ENCODE measurements at regions not wholly inside any gene's neighbourhood (a gene's known extent, or its start where the extent isn't known, plus 50 kb on each side); places are given as distances from the start of the nearest gene placed in this dataset.

DNA sequence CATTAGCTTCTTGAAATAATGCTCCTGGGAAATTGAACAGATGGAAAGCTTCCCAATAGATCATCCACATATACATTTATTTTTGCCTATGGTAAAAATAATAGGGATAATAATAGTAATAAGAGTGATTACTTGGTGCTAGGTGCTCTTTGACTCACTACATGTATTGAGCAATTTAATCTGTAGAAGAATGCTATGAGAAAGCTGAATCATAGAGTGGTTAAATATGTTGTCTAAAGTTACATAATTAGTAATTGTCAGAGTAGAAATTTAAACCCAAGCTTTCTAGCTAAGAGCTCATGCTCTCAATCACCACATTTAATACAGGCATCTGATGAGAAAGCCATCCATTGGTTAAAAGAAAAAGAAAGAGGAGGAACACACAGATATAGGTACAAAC, 590.5 kb upstream of the SLC8A1 start:
- DNase-seq (ENCODE audit: low read depth in 2 of 2): no peak

DNA sequence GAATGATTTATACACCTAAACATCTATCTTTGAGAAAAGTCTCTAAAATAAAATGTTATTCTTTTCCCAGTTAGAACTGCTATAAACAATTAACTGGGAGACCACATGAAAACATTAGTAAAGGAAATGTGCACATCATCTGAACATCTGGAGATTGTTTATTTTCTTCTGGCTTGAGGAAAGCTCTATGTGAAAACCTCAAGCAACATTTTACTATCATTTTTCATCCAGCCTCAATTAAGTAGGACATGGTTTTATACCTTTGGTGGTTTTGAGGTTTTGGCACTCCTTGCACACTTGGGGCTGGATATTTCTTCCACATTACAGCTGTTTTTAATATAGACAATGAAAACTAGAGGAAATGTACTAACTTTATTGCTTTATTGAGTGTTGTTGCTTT, 609.5 kb upstream of the SLC8A1 start:
- no peak for DNase-seq (ENCODE audit: low read depth in 2 of 2)

GRCh38 chr2:41062336-41062735, 610.4 kb upstream of the SLC8A1 start:
- no peak for DNase-seq (ENCODE audit: low read depth in 2 of 2)

DNA sequence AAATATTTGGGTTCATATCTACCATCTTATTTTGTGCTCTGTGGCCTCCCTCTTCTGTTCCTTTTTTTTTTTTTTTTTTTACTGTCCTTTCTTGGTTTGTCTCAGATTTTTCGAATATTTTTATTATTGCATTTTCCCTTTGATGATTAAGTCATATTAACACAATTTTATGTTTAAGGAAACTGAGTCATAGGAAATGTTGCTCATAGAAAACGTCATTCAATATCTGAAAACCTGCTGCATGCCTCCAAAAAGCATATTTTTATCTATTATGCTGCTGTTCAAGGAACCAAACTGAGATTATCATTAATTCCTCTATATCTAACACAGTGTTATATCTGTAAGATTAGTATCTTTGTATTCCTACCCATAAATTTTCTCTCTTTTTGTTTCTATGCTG, 614.3 kb upstream of the SLC8A1 start:
- DNase-seq (ENCODE audit: low read depth in 2 of 2): no peak

DNA sequence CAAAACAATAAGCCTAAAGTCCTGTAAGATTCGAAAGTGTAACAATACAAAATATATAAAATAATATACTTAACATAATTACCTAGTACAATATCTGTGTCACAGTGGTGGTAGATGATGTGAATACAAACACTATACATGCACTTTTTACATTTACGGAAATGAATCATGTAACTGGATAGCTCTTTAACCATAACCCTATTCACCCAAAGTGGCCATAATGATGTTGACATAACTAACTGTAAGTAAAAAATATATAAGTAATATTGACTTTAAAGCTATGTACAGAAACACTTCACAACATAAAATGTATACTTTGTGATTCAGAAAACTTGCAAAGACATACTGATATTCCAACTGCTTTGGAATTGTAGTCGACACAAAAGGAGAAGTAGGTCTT, 616.9 kb upstream of the SLC8A1 start:
- DNase-seq (ENCODE audit: low read depth in 2 of 2): no peak

GRCh38 chr2:41078341-41078740, 626.5 kb upstream of the SLC8A1 start:
- DNase-seq (ENCODE audit: low read depth in 2 of 2): no peak

DNA sequence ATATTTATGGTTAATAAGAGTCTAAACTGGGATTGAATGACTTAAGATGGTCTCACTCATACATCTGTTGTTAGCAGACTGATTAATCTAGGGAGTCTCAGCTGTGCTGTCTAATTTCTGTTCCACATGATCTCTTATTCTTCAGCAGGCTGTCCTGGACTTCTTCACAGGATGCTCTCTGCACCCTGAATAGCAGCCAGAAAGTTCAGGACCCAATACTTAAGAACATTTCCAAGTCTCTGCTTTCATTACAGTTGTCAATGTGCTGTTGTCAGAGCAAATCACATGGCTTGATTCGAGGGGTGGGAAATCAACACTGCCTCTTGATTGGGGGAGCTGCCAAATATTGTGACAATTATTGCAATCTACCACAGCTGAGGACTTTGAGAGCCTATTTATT, 627.1 kb upstream of the SLC8A1 start:
- no peak for DNase-seq (ENCODE audit: low read depth in 2 of 2)

DNA sequence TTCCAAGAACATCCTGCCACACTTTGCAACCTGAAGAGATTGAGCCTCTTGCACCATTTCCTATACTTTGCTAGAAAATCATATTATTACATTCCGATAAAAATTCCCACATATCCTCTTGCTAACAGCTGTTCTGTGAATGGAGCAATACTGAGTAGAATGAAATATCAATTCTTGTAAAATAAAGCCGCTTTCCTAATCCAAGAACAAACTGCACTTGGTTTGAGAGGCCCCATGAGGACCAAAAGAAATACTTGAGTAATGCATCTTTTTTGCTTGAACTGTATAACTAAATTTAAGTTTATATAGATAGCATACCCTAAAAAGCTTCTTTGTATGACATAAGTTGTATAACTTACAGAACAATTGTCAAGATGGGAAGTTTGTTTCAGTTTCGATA, 632.4 kb upstream of the SLC8A1 start:
- DNase-seq (ENCODE audit: low read depth in 2 of 2): no peak

GRCh38 chr2:41087946-41088345, 636.1 kb upstream of the SLC8A1 start:
- no peak for DNase-seq (ENCODE audit: low read depth in 2 of 2)

DNA sequence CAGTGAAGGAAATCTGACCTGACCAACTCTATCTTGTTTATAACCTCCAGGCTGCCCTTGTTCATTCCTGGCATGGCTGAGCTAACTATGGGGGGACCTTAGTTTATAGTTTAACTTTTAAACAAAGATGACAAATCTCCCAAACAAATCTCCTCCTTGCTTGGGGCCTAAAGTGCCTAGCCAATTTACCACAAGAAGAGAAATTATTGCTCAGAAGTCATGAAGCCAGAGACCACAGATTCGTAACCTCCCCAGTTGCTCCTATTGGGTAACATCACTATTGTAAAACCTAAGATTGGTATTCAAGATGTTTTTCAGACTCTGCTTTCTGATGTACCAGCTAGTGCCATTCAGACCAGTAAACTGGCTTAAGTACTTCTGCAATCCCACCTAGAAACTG, 649.4 kb upstream of the SLC8A1 start:
- DNase-seq (ENCODE audit: low read depth in 2 of 2): no peak

GRCh38 chr2:41109744-41110143, 657.9 kb upstream of the SLC8A1 start:
- no peak for DNase-seq (ENCODE audit: low read depth in 2 of 2)

- DNase-seq (ENCODE audit: low read depth in 2 of 2): no peak
Measured at GRCh38 chr2:41111836-41112627, 660.1 kb upstream of the SLC8A1 start.

DNA sequence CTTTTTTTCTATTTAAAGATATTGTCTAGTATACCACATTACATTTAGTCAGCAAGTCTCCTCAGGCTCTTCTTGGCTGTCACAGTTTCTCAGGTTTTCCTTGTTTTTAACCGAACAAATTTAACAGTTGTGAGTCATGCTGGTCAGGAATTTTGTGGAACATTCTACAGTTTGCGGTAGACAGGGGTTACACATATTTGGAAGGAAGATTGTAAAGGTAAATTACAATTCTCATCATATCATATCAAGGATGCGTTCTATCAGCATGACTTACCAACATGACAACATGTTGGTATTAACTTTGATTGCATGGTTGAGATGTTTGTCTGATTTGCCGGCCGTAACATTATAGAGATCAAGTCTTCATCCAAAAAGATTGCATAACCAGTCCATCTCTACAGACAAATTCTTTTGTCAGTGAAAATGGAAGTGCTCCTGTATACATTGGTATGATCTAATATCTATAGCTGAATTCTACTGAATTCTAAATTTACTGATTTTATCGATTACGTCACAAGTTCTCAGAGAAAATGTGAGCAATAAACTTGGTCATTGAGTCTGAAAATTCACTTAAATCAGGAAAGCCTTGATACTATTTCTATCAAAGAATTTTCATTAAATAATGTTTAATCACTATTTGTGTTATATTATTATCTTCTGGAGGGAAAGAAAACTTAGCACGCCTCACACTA, 664.4 kb upstream of the SLC8A1 start:
- no peak for DNase-seq (ENCODE audit: low read depth in 2 of 2)

DNA sequence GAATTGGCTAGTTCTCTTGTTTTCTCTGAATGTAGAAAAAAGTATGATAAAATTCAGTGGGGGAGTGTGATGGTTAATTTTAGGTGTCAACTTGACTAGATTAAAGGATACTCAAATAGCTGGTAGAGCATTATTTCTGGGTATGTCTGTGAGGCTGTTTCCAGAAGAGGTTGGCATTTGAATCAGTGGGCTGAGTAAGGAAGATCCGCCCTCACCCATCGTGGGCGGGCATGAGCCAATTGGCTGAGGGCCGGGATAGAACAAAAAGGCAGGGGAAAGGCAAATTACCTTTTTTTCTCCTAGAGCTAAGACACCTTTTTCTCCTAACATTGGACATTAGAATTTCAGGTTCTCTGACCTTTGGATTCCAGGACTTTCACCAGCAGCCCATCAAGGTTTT, 667.6 kb upstream of the SLC8A1 start:
- DNase-seq (ENCODE audit: low read depth in 2 of 2): no peak

DNA sequence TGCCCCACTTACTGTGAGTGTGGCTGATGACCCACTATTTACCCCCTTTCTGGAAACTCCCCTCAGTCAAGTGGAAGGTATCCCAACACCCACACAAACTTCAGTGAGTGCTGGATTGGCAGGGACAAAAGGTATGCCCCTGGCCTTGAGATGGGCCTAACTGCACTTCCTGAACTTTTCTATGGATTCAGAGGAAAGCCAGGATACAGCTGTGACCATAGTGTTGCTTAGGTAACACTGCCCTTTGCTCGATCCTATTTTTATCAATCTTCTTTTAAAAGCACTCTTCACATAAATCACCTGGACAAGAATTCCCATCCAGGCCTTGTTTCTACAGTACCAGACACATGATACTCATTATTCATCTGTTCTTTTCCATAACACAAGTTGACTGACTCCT, 671.5 kb upstream of the SLC8A1 start:
- no peak for DNase-seq (ENCODE audit: low read depth in 2 of 2)

- DNase-seq (ENCODE audit: low read depth in 2 of 2): no peak
Measured at GRCh38 chr2:41127351-41127750, 675.5 kb upstream of the SLC8A1 start.

DNA sequence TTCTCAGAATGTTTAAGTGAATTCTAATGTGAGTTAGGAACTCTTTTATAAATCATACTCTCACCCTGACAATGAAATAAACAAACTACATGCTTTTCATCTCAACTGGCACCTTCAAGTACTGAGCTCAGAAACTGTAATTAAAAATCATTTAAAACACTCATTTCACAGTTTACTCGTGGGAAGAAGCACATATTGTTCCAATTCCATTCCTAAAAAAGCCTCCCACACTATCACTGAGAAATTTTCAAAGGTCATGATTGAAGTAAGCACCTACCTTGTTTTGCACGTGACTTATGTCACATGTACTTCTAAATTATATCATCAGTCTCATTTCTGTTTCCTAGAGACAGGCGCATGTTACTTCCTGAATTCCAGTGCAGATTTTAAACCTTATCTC, 678.1 kb upstream of the SLC8A1 start:
- DNase-seq (ENCODE audit: low read depth in 2 of 2): no peak

DNA sequence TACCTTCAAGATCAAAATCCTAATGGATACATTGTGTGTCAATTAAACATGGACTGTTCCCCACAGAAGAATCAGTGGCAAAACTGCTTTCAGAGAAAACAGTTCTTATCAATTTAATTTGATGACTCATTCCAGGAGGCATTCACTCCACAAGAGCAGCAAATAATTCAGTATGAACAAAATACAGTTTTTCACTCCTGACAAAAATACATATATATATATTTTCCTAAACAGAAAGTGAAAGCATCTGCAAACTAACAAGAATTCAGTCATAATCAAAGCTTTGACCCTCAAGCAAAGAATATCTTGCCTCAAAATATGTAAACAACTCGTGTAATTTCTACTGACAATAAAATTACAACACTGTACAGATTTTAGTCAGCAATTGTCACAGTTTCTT, 685.1 kb upstream of the SLC8A1 start:
- no peak for DNase-seq (ENCODE audit: low read depth in 2 of 2)

DNA sequence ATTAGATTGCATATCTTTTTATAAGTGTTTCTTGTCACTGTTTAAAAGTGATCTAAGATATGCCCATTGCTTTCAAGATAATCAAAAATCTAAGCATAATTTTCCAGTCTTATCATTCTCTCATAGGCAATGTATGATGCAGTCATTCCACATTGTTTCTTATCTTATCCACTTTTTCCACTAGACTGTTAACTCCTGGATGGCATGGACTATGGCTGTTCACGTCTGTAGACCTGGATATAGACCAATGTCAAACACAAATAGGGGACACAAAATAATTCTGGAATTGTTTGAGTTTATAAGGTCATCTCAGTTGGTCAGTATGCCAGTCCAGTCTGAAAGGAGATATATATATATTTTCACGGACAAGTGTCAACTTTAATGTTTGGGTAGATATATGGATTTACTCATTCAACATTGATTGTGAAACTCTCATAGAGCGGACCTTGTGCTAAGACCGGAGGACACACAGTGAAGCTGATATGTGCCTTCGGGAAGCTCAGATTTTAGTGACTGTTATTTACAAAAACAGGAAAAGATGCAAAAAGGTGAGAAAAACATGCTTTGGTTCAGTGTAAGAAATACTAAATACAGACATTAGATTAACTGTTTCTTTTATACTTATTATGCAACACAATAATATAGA, 689.4 kb upstream of the SLC8A1 start:
- no peak for DNase-seq (ENCODE audit: low read depth in 2 of 2)

DNA sequence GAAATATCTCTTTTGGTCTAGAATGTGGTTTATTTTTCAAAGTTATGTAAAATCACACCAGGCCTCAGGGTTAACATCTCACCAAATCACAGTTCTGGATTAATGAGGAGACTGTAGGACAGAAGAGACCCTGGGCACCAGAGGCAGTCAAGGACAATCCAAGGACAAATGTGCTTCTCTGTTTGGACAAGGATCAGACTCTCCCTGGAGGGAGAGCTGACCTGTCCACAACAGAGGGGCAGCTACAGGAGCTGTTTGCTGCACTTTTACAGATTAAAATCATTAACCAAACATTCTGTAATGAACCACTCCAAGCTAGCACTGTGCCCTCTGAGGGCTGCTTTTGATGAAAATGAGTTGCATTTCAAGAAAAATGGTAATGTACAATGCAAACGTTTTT, 690.6 kb upstream of the SLC8A1 start:
- DNase-seq (ENCODE audit: low read depth in 2 of 2): no peak

DNA sequence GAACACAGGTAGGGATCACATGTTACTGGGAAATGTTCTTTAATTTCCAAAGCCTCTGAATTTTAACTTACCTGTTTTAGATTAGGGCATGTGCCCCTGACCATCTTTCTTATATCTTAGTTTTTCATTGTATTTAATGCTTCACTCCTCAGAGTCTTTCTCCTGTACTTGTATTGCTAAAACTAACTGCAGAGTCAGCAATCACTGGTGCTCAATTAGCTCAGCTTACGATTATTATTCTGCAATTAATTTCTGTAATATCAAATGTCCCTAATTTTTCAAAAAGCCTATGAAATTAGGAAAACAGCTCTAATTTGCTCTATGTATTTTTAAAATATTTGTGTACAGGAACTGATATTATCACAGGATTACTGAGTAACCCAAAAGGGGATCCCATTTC, 693.2 kb upstream of the SLC8A1 start:
- DNase-seq (ENCODE audit: low read depth in 2 of 2): no peak

- DNase-seq (ENCODE audit: low read depth in 2 of 2): no peak
Measured at GRCh38 chr2:41149054-41149453, 697.2 kb upstream of the SLC8A1 start.

DNA sequence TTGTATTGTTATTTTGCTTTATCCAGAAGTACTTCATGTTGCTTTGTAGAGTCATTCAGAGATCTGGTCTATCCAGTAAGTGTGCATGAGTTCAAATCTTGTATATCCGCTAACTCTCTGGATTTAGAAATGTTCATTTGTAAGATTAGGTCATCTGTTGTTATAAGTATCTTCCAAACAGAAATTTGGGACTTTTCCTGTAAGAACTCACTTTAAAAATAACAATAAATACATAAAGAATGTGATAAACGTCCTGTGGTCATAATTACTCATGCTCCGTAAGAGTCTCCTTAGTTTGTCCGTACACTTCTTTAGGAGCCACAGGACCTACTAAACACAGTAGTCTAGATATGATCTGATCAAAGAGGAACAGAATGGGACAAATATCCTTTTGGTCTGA, 699.9 kb upstream of the SLC8A1 start:
- no peak for DNase-seq (ENCODE audit: low read depth in 2 of 2)
